Lower leg skin (tissue), 4 donors: ENCODE measurements at regions not wholly inside any gene's neighbourhood (a gene's known extent, or its start where the extent isn't known, plus 50 kb on each side); places are given as distances from the start of the nearest gene placed in this dataset.

ENCODE experiments used
- DNase-seq, 2 donors: peaks; one replicate each; pipeline ENCODE4 v3.0.0-alpha.2; 2019; ENCODE audit warnings: low spot score in 2 of 2
- H3K4me3 ChIP-seq: fragments of 200-600 bp; sonication (generic); 2 replicates; pipeline ENCODE4 v1.5.1; 2017; ENCODE audit warnings: mild to moderate bottlenecking, low read depth; ENCODE audit not compliant: poor library complexity, severe bottlenecking
- POLR2A ChIP-seq, 2 donors: fragments of 450-650 bp; IDR thresholded peaks; one replicate each; pipeline ENCODE4 v1.6.1; 2016 to 2017; ENCODE audit warnings: antibody characterized with exemption in 2 of 2, mild to moderate bottlenecking in 1 of 2, moderate library complexity in 1 of 2
- WGBS, 2 donors: methylation state at CpG; one replicate each; pipeline ENCODE4 v1.1.5; 2018; 5-methylcytosine and 5-hydroxymethylcytosine counted together
- intact Hi-C: fragments of 100-400 bp; cut with DNase I; formaldehyde crosslinking; loops from one replicate; pipeline ENCODE4 v1.15.0; 2023; ENCODE audit warnings: low total_unique reads
- TF ChIP-seq, protein P1 (sequence below), 3 donors: fragments of 450-650 bp; IDR thresholded peaks; one replicate each; pipeline ENCODE4 v1.5.1; 2016; ENCODE audit warnings: antibody characterized with exemption in 3 of 3, mild to moderate bottlenecking in 3 of 3, moderate library complexity in 2 of 3

DNA sequence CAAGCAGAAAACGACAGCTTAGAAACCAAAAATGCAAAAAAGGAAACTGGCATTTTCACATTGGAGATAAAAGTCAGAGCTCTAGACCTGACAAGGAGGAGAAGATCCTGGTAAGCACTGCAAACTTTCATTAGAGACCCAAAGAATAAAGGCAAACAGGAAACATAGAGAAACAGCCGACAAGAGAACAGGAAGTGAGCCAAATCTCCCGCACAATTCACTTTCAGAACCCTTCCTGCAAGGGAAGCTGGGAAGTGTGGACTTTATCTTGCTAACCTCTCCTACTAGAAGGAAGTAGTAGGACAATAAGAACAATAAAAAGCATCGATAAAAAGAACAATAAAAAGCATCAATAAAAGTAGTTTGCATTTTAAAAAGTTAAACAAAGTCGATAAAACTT lies 417.8 kb upstream of the SPHKAP start:
- TF ChIP-seq, protein P1, sequence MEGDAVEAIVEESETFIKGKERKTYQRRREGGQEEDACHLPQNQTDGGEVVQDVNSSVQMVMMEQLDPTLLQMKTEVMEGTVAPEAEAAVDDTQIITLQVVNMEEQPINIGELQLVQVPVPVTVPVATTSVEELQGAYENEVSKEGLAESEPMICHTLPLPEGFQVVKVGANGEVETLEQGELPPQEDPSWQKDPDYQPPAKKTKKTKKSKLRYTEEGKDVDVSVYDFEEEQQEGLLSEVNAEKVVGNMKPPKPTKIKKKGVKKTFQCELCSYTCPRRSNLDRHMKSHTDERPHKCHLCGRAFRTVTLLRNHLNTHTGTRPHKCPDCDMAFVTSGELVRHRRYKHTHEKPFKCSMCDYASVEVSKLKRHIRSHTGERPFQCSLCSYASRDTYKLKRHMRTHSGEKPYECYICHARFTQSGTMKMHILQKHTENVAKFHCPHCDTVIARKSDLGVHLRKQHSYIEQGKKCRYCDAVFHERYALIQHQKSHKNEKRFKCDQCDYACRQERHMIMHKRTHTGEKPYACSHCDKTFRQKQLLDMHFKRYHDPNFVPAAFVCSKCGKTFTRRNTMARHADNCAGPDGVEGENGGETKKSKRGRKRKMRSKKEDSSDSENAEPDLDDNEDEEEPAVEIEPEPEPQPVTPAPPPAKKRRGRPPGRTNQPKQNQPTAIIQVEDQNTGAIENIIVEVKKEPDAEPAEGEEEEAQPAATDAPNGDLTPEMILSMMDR (IDR thresholded peaks at IDR 0.05): no peak
- TF ChIP-seq POLR2A (IDR thresholded peaks at IDR 0.05): no peak
- intact Hi-C loops: no loop called here
- no peak overlapping the region for H3K4me3 ChIP-seq
- DNase-seq: no peak
- WGBS, 2 donors: 66 to 67% methylated on average over 5 of the region's 5 CpGs

GRCh38 chr2:228597032-228597431 lies 415.5 kb upstream of the SPHKAP start:
- intact Hi-C loops: no loop called here
- WGBS, 2 donors: 0% methylated on average over 1 of the region's 1 CpG
- DNase-seq: no peak
- H3K4me3 ChIP-seq: no peak overlapping the region
- no peak for TF ChIP-seq POLR2A (IDR thresholded peaks at IDR 0.05)
- TF ChIP-seq, protein P1 (IDR thresholded peaks at IDR 0.05): no peak

GRCh38 chr2:228594012-228594411 lies 412.5 kb upstream of the SPHKAP start:
- TF ChIP-seq POLR2A (IDR thresholded peaks at IDR 0.05): no peak
- TF ChIP-seq, protein P1 (IDR thresholded peaks at IDR 0.05): no peak
- H3K4me3 ChIP-seq: no peak overlapping the region
- WGBS, 2 donors: 63 to 64% methylated on average over 2 of the region's 2 CpGs
- no peak for DNase-seq
- intact Hi-C loops: no loop called here

GRCh38 chr2:228592925-228593324 lies 411.4 kb upstream of the SPHKAP start:
- intact Hi-C loops: no loop called here
- no peak for DNase-seq
- 60 to 62% methylated on average over 4 of the region's 4 CpGs for WGBS, 2 donors
- no peak overlapping the region for H3K4me3 ChIP-seq
- TF ChIP-seq, protein P1 (IDR thresholded peaks at IDR 0.05): no peak
- no peak for TF ChIP-seq POLR2A (IDR thresholded peaks at IDR 0.05)

DNA sequence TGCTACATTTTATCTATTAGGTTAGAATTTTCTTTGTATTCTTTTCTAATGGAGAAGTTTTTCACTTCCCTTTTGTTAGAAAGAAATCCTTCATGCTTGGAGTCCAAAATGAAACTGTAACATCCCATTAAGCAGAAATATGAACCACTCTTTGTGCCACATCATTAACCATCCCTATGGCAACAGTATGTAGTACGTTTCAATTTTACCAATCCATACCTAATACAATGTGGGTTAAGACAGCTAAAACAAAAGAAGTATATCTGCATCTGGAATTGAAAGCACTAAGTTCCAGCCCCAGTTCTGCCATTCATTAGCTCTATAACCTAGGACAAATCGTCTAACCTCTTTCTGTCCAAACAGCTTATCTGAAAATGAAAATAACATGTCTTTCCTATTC lies 409.2 kb upstream of the SPHKAP start:
- WGBS, 2 donors: 75 to 78% methylated on average over 2 of the region's 2 CpGs
- intact Hi-C loops: no loop called here
- no peak overlapping the region for H3K4me3 ChIP-seq
- TF ChIP-seq, protein P1 (IDR thresholded peaks at IDR 0.05): no peak
- TF ChIP-seq POLR2A (IDR thresholded peaks at IDR 0.05): no peak
- DNase-seq: no peak

DNA sequence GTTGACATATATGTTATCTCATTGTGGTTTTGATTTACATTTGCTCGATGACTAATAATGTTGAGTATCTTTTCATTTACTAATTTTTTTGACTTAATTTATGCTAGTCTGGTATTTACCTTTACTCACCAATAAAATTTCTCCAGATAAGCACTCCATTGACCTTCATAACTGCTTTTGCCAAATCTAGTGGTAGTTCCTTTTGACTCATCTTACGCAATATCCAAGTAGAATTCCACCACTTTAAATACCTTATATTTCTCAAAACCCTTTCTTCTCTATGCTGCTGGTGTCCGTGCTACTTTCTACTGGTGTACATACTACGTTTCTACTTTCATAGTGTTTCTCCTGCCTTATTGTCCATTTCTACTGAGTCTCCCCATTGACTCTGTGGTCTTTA lies 407.6 kb upstream of the SPHKAP start:
- TF ChIP-seq, protein P1 (IDR thresholded peaks at IDR 0.05): no peak
- no peak for TF ChIP-seq POLR2A (IDR thresholded peaks at IDR 0.05)

More for the DNA sequence above, 407.6 kb upstream of the SPHKAP start:
- WGBS, 2 donors: 69 to 70% methylated on average over 4 of the region's 4 CpGs
- H3K4me3 ChIP-seq: no peak overlapping the region
- DNase-seq: no peak
- intact Hi-C loops: no loop called here
